ENCODE measurements at regions not wholly inside any gene's neighbourhood (a gene's known extent, or its start where the extent isn't known, plus 50 kb on each side); places are given as distances from the start of the nearest gene placed in this dataset.

- no peak for TF ChIP-seq EZH2phosphoT487 (IDR thresholded peaks at IDR 0.05; ENCODE audit: low read length)
- no peak for TF ChIP-seq CTCF (IDR thresholded peaks at IDR 0.05; ENCODE audit: low read length)
- TF ChIP-seq EZH2 (optimal IDR thresholded peaks at IDR 0.05; ENCODE audit: low read depth, low read length), result no peak
Observed at GRCh38 chr1:101142244-101142643, 94.6 kb upstream of the S1PR1 start.

Data from MM.1S (cell line).